HG02870 (cell line): ENCODE measurements at regions not wholly inside any gene's neighbourhood (a gene's known extent, or its start where the extent isn't known, plus 50 kb on each side); places are given as distances from the start of the nearest gene placed in this dataset.
"Not testable (repeated sequence)": the region's sequence is repeated elsewhere in the genome, so short reads cannot be mapped to it uniquely, and the experiment has no call there.

Source experiments
- ATAC-seq: cut with Tn5 transposase; IDR thresholded peaks from one replicate; pipeline ENCODE4 v1.9.1; 2021; ENCODE audit warnings: mild to moderate bottlenecking, moderate library complexity; ENCODE audit not compliant: unreplicated experiment

DNA sequence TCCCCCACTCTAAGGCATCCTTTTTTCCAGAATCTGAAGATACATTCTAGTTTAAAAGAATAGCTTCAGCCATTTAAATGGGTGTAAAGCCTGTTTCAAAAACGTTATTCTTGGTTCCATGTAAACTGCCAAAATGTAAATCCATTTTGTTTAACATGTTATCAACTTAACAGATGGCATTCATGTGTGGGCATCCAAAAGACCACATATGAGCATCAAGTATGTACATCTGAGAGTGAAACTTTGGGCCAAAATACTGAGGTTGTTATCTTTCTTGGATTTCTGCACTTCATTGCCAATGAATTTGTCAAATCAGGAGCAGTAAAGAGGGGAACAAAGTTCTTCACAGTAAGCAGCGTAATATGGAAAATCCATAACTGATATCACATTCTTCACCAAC is 395.4 kb downstream of the ZNF804A start:
- ATAC-seq: no peak

DNA sequence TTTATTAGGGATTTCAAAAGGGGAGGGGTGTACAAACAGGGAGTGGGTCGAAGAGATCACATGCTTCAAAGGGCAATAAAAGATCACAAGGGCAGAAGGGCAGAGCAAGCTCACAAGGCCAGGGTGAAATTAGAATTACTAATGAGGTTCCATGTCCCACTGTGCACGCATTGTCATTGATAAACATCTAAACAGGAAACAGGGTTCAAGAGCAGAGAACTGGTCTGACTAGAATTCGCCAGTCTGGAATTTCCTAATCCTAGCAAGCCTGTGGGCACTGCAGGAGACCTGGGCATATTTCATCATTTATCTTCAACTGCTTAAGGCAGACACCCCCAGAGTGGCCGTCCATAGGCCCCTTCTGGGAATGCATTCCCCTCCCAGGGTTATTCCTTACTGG is 408.2 kb downstream of the ZNF804A start:
- ATAC-seq: no peak

- no peak for ATAC-seq
Observed at GRCh38 chr2:185012643-185013042, 414.3 kb downstream of the ZNF804A start.

GRCh38 chr2:185014076-185014475 is 415.7 kb downstream of the ZNF804A start:
- ATAC-seq: no peak

DNA sequence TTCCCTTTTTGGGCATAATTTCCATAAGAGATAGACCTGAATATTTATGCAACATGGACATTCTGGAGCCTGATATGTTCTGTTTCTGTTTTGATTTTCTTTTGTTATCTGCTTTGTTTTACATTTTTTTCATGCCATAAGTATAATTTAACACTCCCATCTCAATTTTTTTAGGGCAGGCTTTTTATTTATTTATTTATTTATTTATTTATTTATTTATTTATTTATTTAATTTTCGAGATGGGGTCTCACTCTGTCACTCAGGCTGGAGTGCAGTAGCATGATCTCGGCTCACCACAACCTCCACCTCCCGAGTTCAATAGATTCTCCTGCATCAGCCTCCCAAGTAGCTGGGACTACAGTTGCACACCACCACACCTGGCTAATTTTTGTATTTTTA is 427.6 kb downstream of the ZNF804A start:
- ATAC-seq: not testable (repeated sequence)

- no peak for ATAC-seq
Observed at GRCh38 chr2:185035906-185036305, 437.6 kb downstream of the ZNF804A start.

DNA sequence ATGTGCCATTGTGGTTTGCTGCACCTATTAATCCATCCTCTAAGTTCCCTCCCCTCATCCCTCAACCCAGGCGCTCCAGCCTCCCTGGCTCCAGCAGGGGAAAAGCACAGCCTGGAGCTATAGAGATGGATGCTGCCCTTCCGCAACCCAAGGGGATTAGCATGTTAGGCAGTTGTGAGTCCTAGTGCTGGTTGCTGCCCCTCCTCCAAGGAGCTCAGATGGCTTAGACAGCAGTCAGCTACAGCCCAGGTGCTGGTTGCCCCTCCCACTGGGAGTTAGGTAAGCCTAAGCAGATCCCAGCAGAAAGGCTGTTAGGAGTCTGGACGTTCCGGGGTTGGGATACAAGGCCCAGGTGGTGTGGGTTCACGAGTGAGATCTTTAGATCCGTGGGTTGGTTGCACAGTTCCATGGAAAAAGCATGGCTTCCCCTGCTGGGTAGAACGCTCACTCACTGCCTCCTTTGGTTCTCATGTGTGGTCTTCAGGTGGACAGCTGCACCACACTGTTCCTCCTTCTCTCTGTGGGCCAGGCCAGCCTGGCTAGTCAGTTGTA is 446.1 kb downstream of the ZNF804A start:
- ATAC-seq: no peak

DNA sequence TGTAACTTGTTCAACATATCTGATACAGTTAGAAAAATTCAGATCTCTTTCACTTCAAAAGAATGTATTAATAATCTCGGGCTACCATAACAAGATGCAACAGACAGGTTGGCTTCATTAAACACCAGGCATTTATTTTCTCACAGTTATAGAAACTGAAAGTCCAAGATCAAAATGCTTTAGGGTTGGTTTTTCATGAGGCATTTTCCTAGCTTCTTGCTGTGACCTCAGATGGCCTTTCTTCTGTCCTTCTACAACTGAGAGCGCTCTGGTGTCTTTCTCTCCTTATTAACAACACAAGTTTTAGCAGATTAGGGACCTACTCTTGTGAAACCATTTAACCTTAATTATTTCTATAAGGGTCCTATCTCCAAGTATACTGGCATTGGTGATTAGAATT is 452.5 kb downstream of the ZNF804A start:
- ATAC-seq: no peak

DNA sequence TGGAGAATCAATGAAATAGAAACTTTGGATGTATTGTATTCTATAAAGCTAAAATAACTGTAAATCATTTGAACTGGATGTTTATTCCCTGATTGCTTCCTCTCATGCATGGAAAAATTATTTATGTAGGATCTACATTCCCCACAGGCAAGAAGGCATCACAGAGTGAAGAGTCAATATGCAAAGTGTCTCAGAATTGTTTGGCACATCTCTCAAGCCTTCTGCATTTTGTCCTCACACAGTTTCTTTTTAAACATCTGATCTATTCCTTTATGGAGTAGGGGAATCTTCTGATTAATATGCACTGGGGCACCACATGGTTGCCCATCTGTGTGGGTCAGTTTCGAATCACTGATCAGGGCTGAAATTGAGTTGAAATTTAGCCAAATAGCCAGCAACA is 465.4 kb downstream of the ZNF804A start:
- ATAC-seq: no peak

DNA sequence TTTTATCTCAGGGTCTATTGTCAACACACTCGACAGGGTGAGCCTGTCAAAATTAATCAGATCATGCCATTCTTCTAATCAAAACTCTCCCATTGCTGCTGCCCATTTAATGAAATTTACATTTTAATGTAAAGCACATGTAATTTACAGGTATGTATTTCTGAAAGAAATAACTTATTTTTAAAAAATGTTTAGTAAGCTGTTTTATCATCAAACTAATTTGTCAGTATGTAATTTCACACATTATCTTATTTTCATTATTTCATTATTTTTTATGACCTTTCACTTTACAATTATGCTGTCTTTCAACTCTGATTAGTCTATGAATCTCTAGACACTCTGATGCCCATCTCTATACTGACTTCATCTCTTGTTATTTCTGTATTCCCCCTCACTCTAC is 467.8 kb downstream of the ZNF804A start:
- no peak for ATAC-seq

- no peak for ATAC-seq
Observed at GRCh38 chr2:185069107-185069506, 470.8 kb downstream of the ZNF804A start.

- no peak for ATAC-seq
Observed at GRCh38 chr2:185074156-185074555, 475.8 kb downstream of the ZNF804A start.

DNA sequence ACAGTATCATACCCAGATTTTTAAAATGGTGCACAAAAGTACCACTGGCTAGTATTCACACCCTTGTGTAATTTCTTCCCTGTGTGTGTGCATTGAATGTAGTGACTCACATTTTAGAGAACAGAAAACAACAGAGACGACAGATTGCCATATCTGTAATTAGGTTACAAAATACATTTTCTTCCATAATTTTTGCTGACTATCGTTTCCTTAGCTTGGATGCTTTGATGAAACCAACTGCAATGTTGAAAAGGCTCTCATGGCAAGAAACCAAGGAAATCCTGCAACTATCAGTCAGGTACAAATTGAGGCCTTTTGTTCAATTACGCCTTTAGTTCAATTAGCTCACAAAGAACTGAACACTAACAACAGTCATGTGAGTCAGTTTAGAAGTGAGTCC is 484.4 kb downstream of the ZNF804A start:
- no peak for ATAC-seq

DNA sequence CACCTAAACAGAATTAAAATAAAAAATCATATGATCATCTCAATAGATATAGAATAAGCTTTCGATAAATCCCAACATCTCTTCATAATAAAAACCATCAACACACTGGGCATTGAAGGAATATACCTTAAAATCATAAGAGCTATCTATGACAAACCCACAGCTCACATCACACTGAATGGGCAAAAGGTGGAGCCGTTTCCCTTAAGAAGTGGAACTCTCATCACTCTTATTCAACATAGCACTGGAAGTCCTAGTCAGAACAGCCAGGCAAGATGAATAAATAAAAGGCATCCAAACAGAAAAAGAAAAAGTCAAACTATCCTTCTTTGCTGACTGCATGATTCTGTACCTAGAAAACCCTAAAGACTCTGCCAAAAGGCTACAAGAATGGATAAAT is 510.3 kb downstream of the ZNF804A start:
- ATAC-seq: no peak

- ATAC-seq: no peak
Observed at GRCh38 chr2:185127412-185127811, 529.1 kb downstream of the ZNF804A start.

- ATAC-seq: no peak
Observed at GRCh38 chr2:185128346-185128745, 530.0 kb downstream of the ZNF804A start.

DNA sequence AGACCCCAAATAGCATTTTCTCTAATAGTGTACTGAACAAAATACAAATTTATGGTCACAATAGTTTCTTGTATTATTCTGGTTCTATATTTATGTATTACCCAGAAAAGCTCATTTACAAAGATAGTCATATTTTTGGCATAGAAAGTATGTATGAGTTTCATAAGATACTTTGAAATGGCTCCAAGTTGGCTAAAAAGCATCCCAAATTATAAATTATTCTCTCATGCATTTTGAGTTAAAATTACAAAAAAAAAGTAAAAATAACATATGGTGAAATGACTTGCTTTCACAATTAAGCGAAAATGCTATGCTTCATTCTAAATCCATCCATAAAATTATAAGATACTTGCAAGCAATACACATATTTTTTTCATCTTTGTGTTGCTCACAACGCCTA is 530.7 kb downstream of the ZNF804A start:
- no peak for ATAC-seq

GRCh38 chr2:185130685-185131084 is 532.4 kb downstream of the ZNF804A start:
- ATAC-seq: no peak

DNA sequence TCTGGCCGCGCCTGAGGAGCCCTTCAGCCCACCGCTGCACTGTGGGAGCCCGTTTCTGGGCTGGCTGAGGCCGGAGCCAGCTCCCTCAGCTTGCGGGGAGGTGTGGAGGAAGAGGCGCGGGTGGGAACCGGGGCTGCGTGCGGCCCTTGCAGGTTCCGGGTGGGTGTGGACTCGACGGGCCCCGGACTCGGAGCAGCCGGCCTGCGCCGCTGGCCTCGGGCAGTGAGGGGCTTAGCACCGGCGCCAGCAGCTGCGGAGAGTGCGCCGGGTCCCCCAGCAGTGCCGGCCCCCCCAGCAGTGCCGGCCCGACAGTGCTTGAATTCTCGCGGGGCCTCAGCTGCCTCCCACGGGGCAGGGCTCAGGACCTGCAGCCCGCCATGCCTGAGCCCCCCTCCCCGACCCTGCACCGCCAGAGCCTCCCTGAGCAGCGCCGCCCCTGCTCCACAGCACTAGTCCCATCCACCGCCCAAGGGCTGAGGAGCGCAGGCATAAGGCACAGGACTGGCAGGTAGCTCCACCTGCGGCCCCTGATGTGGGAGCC is 534.2 kb downstream of the ZNF804A start:
- no peak for ATAC-seq

DNA sequence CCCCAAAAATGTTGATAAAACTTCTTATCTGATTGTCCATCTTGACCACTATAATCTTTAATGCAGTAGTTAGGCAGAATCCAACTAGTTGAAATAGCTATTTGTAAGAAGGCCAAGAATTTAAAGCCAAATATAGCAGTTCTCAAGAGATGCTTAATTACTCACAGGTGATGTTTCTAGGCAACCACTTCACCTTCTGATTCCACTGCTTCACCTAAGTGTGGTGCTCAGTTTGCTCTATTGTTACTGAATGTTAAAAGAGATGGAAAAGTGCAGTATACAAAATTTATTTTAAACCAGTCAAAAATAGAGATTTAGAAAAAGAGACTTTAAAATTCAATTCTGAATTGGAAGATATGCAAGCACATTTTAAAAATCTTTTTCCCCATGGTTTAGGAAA is 539.4 kb downstream of the ZNF804A start:
- no peak for ATAC-seq

- ATAC-seq: no peak
Observed at GRCh38 chr2:185142677-185143076, 544.3 kb downstream of the ZNF804A start.

GRCh38 chr2:185144159-185144919 is 546.0 kb downstream of the ZNF804A start:
- no peak for ATAC-seq
